ENCODE measurements at regions not wholly inside any gene's neighbourhood (a gene's known extent, or its start where the extent isn't known, plus 50 kb on each side); places are given as distances from the start of the nearest gene placed in this dataset.

DNA sequence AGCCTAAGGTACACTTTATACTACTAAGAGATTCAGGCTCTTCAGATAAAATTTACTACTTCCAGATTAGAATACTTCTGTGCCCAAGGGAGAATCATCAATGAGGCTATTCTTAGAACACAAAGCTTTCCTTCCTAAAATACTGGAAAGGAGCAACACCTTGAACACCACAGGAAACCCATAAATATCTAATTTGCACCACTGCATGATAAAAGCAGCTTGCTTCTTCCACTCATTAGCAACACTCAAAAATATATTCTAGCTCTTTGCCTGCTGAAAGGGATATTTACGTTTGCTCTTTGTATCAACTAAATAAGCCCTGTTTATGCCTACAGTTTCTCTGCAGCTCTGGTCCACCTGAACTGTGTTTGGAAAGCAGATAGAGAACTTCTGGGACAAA lies 284.3 kb downstream of the RWDD3 start:
- H3K36me3 ChIP-seq (ENCODE audit: control insufficient read depth, insufficient read depth, low read length) = no peaks in the 10 kb centered on the region
- DNase-seq (ENCODE audit: low read depth) = no peak
- ChIA-PET CTCF (no interaction called here), POLR2A (no interaction called here)
- TF ChIP-seq, protein P1, sequence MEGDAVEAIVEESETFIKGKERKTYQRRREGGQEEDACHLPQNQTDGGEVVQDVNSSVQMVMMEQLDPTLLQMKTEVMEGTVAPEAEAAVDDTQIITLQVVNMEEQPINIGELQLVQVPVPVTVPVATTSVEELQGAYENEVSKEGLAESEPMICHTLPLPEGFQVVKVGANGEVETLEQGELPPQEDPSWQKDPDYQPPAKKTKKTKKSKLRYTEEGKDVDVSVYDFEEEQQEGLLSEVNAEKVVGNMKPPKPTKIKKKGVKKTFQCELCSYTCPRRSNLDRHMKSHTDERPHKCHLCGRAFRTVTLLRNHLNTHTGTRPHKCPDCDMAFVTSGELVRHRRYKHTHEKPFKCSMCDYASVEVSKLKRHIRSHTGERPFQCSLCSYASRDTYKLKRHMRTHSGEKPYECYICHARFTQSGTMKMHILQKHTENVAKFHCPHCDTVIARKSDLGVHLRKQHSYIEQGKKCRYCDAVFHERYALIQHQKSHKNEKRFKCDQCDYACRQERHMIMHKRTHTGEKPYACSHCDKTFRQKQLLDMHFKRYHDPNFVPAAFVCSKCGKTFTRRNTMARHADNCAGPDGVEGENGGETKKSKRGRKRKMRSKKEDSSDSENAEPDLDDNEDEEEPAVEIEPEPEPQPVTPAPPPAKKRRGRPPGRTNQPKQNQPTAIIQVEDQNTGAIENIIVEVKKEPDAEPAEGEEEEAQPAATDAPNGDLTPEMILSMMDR (IDR thresholded peaks at IDR 0.05; ENCODE audit: insufficient read depth, low read depth, low read length) = no peak
- H3K4me3 ChIP-seq (ENCODE audit: low read depth, low read length) = no peak overlapping the region
- H3K27me3 ChIP-seq (ENCODE audit: control insufficient read depth, insufficient read depth, low read length) = no peaks in the 10 kb centered on the region

DNA sequence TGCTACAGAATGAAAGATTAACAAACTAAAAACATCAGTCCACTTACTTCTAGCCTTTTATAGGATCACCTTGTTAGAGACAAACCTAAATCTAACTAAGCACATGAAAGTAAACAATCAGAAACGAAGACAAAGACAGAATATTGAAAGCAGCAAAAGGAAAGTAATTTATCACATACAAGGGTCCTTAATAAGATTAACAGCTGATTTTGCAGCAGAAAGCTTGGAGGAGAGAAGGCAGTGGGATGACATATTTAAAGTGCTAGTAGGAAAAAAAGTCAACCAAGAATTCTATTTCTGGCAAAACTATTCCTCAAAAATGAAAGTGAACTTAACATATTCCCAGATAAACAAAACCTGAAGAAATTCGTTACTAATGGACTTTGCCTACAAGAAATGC lies 286.4 kb downstream of the RWDD3 start:
- ChIA-PET POLR2A (no interaction called here), CTCF (no interaction called here)
- TF ChIP-seq, protein P1 (IDR thresholded peaks at IDR 0.05; ENCODE audit: insufficient read depth, low read depth, low read length) = no peak
- H3K4me3 ChIP-seq (ENCODE audit: low read depth, low read length) = no peak overlapping the region
- DNase-seq (ENCODE audit: low read depth) = no peak
- H3K27me3 ChIP-seq (ENCODE audit: control insufficient read depth, insufficient read depth, low read length) = no peaks in the 10 kb centered on the region
- no peaks in the 10 kb centered on the region for H3K36me3 ChIP-seq (ENCODE audit: control insufficient read depth, insufficient read depth, low read length)

DNA sequence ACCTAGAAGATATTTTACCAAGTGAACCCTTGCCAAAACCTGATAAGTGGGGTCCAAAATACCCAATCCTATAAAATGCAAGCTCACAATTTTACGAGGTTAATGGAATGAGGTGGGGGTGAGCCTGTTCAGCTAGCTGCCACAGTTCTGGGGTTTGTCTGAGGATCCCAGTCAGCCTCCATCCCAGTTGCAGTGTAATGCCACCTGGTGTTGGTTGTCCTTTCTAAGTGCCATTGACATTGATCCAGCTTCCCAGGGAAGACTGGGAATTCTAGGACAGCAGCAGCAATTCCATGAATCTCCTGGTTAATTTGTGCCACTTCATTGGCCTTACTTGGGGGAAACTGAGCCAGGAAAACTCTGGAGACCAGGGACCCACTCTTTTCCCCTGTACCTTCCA lies 298.3 kb downstream of the RWDD3 start:
- no peaks in the 10 kb centered on the region for H3K36me3 ChIP-seq (ENCODE audit: control insufficient read depth, insufficient read depth, low read length)
- TF ChIP-seq, protein P1 (IDR thresholded peaks at IDR 0.05; ENCODE audit: insufficient read depth, low read depth, low read length) = no peak
- POLR2A ChIA-PET = no interaction called here
- no peaks in the 10 kb centered on the region for H3K27me3 ChIP-seq (ENCODE audit: control insufficient read depth, insufficient read depth, low read length)
- CTCF ChIA-PET = no interaction called here
- no peak overlapping the region for H3K4me3 ChIP-seq (ENCODE audit: low read depth, low read length)
- no peak for DNase-seq (ENCODE audit: low read depth)

- Histone ChIP-seq H3K27me3 (ENCODE audit: control insufficient read depth, insufficient read depth, low read length) (no peaks in the 10 kb centered on the region), H3K36me3 (ENCODE audit: control insufficient read depth, insufficient read depth, low read length) (no peaks in the 10 kb centered on the region), H3K4me3 (ENCODE audit: low read depth, low read length) (no peak overlapping the region)
- POLR2A ChIA-PET = no interaction called here
- CTCF ChIA-PET = interaction anchor here (0.6 to 1.0 kb wide), 3 partner anchors 10 to 18 kb away, joined by 3 read pairs; no protein-coding TSS in a partner anchor
- DNase-seq (ENCODE audit: low read depth) = no peak
- TF ChIP-seq, protein P1 (IDR thresholded peaks at IDR 0.05; ENCODE audit: insufficient read depth, low read depth, low read length) = no peak
These were observed 301.0 kb downstream of the RWDD3 start for GRCh38 chr1:95534985-95535384.

DNA sequence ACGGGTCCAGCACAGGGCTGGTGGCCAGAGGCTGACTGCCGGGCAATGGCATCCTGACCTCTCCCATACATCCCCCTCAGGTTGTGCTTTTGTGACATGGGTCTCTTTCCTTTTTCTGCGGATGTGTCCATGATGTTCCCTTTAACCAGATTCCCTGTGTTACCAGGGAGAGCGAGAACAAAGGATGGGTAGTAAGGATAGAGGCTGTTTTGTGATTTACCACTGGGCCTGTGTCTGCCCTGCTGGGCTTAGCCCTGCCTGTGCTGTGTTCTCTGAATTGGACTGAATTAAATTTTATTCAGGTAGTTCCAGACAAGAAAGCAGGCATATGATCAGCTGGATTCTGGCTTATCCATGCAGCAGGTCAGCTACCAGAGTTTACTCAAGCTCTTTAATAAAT lies 301.6 kb downstream of the RWDD3 start:
- DNase-seq (ENCODE audit: low read depth) = no peak
- H3K4me3 ChIP-seq (ENCODE audit: low read depth, low read length) = no peak overlapping the region
- CTCF ChIA-PET = interaction anchor here (0.6 kb wide), 1 partner anchor 14 kb away, joined by 3 read pairs; no protein-coding TSS in a partner anchor
- POLR2A ChIA-PET = no interaction called here
- TF ChIP-seq, protein P1 (IDR thresholded peaks at IDR 0.05; ENCODE audit: insufficient read depth, low read depth, low read length) = no peak
- H3K36me3 ChIP-seq (ENCODE audit: control insufficient read depth, insufficient read depth, low read length) = no peaks in the 10 kb centered on the region
- H3K27me3 ChIP-seq (ENCODE audit: control insufficient read depth, insufficient read depth, low read length) = no peaks in the 10 kb centered on the region

All from BJ (cell line).